ENCODE measurements at regions not wholly inside any gene's neighbourhood (a gene's known extent, or its start where the extent isn't known, plus 50 kb on each side); places are given as distances from the start of the nearest gene placed in this dataset.

DNA sequence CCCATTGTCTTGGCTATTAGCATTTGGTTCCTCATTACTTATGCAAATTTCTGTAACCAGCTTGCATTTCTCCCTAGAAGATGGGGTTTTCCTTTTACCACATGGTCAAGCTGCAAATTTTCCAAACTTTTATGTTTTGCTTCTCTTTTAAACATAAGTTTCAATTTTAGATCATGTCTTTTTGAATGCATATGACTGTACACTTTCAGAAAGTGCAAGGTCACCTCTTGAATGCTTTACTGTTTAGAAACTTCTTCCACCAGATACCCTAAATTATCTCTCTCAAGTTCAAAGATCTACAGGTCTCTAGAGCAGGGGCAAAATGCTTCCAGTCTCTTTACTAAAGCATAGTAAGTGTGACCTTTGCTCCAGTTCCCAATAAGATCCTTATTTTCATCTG lies 837.6 kb upstream of the NXPH2 start:
- Histone ChIP-seq H3K27me3 (ENCODE audit: control insufficient read depth in 2 of 2, insufficient read depth in 2 of 2, low read length in 2 of 2) (no peaks in the 10 kb centered on the region), H4K20me1 (replicated peaks; ENCODE audit: control insufficient read depth, insufficient read depth, low read length) (no peaks in the 10 kb centered on the region), H3K4me1 (replicated peaks in 1 of 2; ENCODE audit: control insufficient read depth in 2 of 2, insufficient read depth in 2 of 2, low read length in 2 of 2) (no peaks in the 10 kb centered on the region), H3K9me1 (ENCODE audit: control insufficient read depth, insufficient read depth, low read length) (no peaks in the 10 kb centered on the region), H3K9me3 (replicated peaks; ENCODE audit: control insufficient read depth, insufficient read depth, low read depth, low read length) (no peaks in the 10 kb centered on the region; the same call in 1 of the 2 replicates), H3K4me2 (ENCODE audit: insufficient read depth, low read length) (no peak overlapping the region), H3K9ac (ENCODE audit: insufficient read depth in 1 of 2, low read depth in 2 of 2, low read length in 2 of 2) (no peak overlapping the region), H3K27ac (ENCODE audit: extremely low read depth, low read depth, low read length) (no peak overlapping the region), H3K4me3 (no peak overlapping the region), H3K79me2 (ENCODE audit: control insufficient read depth, insufficient read depth, low read length) (no peaks in the 10 kb centered on the region), H3K36me3 (ENCODE audit: control insufficient read depth, insufficient read depth, low read length) (no peaks in the 10 kb centered on the region), H2AFZ (ENCODE audit: low read depth, low read length) (no peak overlapping the region)
- DNase-seq (ENCODE audit: extremely low read depth in 1 of 4, low spot score in 3 of 4) (no peak), FAIRE-seq (no peak), ATAC-seq (no peak)
- ChIA-PET CTCF (ENCODE audit: low intra/inter-chr PET ratio) (no interaction called here), POLR2A (no interaction called here)
- intact Hi-C loops (cut with micrococcal nuclease) (no loop called here), in situ Hi-C loops (cut with MboI) (no loop called here)
- BruUV-seq (replicated peaks), result no TSS peak
- TF ChIP-seq CBX8 (IDR thresholded peaks at IDR 0.05; ENCODE audit: borderline replicate concordance, extremely low read depth, low read depth, low read length, poor library complexity, severe bottlenecking) (no peak), PURB (CRISPR knock-in tag; IDR thresholded peaks at IDR 0.05; ENCODE audit: low read depth) (no peak), ZNF282 (CRISPR knock-in tag; IDR thresholded peaks at IDR 0.05) (no peak), MAZ (CRISPR knock-in tag; conservative IDR thresholded peaks at IDR 0.05 in 1 of 2, IDR thresholded peaks at IDR 0.05 in 1 of 2) (no peak), NFIX (CRISPR knock-in tag; IDR thresholded peaks at IDR 0.05; ENCODE audit: low read depth) (no peak), CHCHD3 (CRISPR knock-in tag; IDR thresholded peaks at IDR 0.05) (no peak), SMC3 (conservative IDR thresholded peaks at IDR 0.05; ENCODE audit: insufficient read depth, low read depth, low read length) (no peak)
- TF ChIP-seq, protein P1, sequence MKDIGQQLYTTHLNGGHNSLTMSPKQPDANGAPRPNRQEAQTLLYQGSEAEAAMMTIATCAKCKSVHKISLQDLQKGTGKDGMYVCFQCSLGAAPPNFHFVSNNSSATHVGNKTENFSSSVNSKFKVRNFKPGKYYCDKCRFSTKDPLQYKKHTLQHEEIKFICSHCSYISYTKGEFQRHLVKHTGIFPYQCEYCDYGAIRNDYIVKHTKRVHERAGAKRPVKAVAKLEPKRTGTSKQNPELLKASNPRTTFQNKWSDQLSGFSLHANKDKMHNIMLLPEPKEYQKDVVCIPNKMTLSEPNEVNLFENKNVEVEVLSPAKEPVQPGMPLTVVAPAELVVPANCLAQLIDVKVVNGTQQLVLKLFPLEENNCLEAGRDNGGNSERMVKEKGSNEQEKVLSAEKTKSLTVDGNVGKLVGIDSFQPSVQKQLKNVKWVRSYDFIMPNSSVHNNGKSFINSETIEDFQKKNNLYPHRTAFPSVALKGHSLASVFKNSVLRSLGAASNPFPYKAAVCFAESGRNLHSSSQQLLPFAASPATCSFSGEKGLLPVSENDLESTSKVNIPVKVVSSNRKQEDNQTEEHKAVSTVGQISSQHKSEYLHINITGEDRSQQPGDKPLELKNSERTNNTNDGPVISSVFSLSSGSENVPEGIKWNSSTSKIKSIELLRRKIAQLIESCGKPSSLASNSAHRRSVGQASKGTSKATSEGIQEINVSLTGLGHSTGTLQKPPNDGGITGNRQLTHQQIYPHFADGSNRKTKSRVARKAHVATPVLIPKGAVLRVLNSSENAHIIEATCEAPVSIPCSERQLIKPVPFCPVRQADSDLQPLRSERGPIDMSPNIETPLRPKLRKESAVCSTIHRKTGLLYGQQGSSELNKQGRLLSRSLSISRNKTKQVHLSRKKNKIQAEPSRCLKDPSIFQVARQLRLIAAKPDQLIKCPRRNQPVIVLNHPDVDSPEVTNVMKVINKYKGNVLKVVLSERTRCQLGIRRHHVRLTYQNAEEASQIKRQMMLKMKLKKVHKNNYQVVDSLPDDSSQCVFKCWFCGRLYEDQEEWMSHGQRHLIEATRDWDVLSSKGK (CRISPR knock-in tag; IDR thresholded peaks at IDR 0.05), result no peak
- TF ChIP-seq, protein P2, sequence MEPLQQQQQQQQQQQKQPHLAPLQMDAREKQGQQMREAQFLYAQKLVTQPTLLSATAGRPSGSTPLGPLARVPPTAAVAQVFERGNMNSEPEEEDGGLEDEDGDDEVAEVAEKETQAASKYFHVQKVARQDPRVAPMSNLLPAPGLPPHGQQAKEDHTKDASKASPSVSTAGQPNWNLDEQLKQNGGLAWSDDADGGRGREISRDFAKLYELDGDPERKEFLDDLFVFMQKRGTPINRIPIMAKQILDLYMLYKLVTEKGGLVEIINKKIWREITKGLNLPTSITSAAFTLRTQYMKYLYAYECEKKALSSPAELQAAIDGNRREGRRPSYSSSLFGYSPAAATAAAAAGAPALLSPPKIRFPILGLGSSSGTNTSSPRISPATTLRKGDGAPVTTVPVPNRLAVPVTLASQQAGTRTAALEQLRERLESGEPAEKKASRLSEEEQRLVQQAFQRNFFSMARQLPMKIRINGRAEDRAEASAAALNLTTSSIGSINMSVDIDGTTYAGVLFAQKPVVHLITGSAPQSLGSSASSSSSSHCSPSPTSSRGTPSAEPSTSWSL (CRISPR knock-in tag; IDR thresholded peaks at IDR 0.05; ENCODE audit: borderline replicate concordance), result no peak
- TF ChIP-seq, protein P3, sequence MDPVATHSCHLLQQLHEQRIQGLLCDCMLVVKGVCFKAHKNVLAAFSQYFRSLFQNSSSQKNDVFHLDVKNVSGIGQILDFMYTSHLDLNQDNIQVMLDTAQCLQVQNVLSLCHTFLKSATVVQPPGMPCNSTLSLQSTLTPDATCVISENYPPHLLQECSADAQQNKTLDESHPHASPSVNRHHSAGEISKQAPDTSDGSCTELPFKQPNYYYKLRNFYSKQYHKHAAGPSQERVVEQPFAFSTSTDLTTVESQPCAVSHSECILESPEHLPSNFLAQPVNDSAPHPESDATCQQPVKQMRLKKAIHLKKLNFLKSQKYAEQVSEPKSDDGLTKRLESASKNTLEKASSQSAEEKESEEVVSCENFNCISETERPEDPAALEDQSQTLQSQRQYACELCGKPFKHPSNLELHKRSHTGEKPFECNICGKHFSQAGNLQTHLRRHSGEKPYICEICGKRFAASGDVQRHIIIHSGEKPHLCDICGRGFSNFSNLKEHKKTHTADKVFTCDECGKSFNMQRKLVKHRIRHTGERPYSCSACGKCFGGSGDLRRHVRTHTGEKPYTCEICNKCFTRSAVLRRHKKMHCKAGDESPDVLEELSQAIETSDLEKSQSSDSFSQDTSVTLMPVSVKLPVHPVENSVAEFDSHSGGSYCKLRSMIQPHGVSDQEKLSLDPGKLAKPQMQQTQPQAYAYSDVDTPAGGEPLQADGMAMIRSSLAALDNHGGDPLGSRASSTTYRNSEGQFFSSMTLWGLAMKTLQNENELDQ (CRISPR knock-in tag; IDR thresholded peaks at IDR 0.05; ENCODE audit: borderline replicate concordance), result no peak
- TF ChIP-seq, protein P4, sequence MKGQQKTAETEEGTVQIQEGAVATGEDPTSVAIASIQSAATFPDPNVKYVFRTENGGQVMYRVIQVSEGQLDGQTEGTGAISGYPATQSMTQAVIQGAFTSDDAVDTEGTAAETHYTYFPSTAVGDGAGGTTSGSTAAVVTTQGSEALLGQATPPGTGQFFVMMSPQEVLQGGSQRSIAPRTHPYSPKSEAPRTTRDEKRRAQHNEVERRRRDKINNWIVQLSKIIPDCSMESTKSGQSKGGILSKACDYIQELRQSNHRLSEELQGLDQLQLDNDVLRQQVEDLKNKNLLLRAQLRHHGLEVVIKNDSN (CRISPR knock-in tag; IDR thresholded peaks at IDR 0.05), result no peak
